Endodermal cell (in vitro differentiated cells): ENCODE measurements at regions not wholly inside any gene's neighbourhood (a gene's known extent, or its start where the extent isn't known, plus 50 kb on each side); places are given as distances from the start of the nearest gene placed in this dataset.

Experiments used
- DNase-seq: peaks from one replicate; pipeline ENCODE4 v3.0.0-alpha.2; 2017
- H3K27ac ChIP-seq: 2 replicates; pipeline ENCODE4 v1.5.1; 2013; ENCODE audit warnings: mild to moderate bottlenecking, low read depth, low read length, moderate library complexity
- H3K27me3 ChIP-seq: 2 replicates; pipeline ENCODE4 v1.6.1; 2013; ENCODE audit warnings: mild to moderate bottlenecking, low read length, moderate library complexity; ENCODE audit not compliant: insufficient read depth, control insufficient read depth, poor library complexity, severe bottlenecking
- H3K36me3 ChIP-seq: 2 replicates; pipeline ENCODE4 v1.7.0; 2013; ENCODE audit warnings: mild to moderate bottlenecking, low read length, moderate library complexity; ENCODE audit not compliant: control insufficient read depth, insufficient read depth
- H3K4me1 ChIP-seq: one replicate; pipeline ENCODE4 v1.7.0; 2013; ENCODE audit warnings: low read length; ENCODE audit not compliant: control insufficient read depth, insufficient read depth
- H3K4me3 ChIP-seq: 2 replicates; pipeline ENCODE4 v1.5.1; 2013; ENCODE audit warnings: mild to moderate bottlenecking, low read length, moderate library complexity
- H3K9ac ChIP-seq: 2 replicates; pipeline ENCODE4 v1.6.1; 2013; ENCODE audit warnings: mild to moderate bottlenecking, low read length, moderate library complexity; ENCODE audit not compliant: poor library complexity, severe bottlenecking; ENCODE audit errors: extremely low read depth
- H3K9me3 ChIP-seq: 2 replicates; pipeline ENCODE4 v1.6.1; 2013; ENCODE audit warnings: mild to moderate bottlenecking, low read length, moderate library complexity; ENCODE audit not compliant: control insufficient read depth
- H3K27ac Mint-ChIP-seq: 2 replicates; pipeline ENCODE4 v1.8.0; 2020; ENCODE audit warnings: mixed read lengths
- H3K27me3 Mint-ChIP-seq: 2 replicates; pipeline ENCODE4 v1.8.0; 2021; ENCODE audit warnings: mild to moderate bottlenecking, mixed read lengths; ENCODE audit not compliant: insufficient read depth
- H3K36me3 Mint-ChIP-seq: 2 replicates; pipeline ENCODE4 v1.8.0; 2020; ENCODE audit warnings: low read depth, mixed read lengths
- H3K4me1 Mint-ChIP-seq: 2 replicates; pipeline ENCODE4 v1.8.0; 2020; ENCODE audit warnings: mixed read lengths
- H3K4me3 Mint-ChIP-seq: 2 replicates; pipeline ENCODE4 v1.8.0; 2020; ENCODE audit warnings: mild to moderate bottlenecking, moderate library complexity, mixed read lengths
- H3K9me3 Mint-ChIP-seq: 2 replicates; pipeline ENCODE4 v1.8.0; 2020; ENCODE audit warnings: mild to moderate bottlenecking, mixed read lengths
- CTCF ChIP-seq: fragments of 200-600 bp; sonication (generic); conservative IDR thresholded peaks from 2 replicates; pipeline ENCODE4 v1.5.0; 2021; ENCODE audit warnings: antibody characterized with exemption, mild to moderate bottlenecking
- WGBS, 2 experiments: methylation state at CpG; one replicate each; pipeline versions ENCODE4 v1.1.5 to v1.1.7; 2013; ENCODE audit warnings: missing lambda C conversion rate in 2 of 2, mixed read lengths in 1 of 2; ENCODE audit not compliant: insufficient coverage in 1 of 2, insufficient read length in 1 of 2; 5-methylcytosine and 5-hydroxymethylcytosine counted together

GRCh38 chr12:24643120-24644119, 305.5 kb downstream of the BCAT1 start:
- no peaks in the 10 kb centered on the region for H3K27me3 Mint-ChIP-seq
- no peaks in the 10 kb centered on the region for H3K4me1 ChIP-seq
- no peak overlapping the region for H3K4me3 ChIP-seq
- H3K9me3 Mint-ChIP-seq, result no peaks in the 10 kb centered on the region
- H3K36me3 Mint-ChIP-seq, result no peaks in the 10 kb centered on the region
- 69 to 92% methylated on average over 1 to 3 of the region's 4 CpGs for WGBS, 2 experiments
- H3K27me3 ChIP-seq, result no peaks in the 10 kb centered on the region
- no peak for TF ChIP-seq CTCF
- no peaks in the 10 kb centered on the region for H3K36me3 ChIP-seq
- H3K9ac ChIP-seq, result no peak overlapping the region
- no peak for DNase-seq
- H3K27ac Mint-ChIP-seq, result no peak overlapping the region
- no peaks in the 10 kb centered on the region for H3K4me1 Mint-ChIP-seq
- H3K9me3 ChIP-seq, result no peaks in the 10 kb centered on the region
- no peak overlapping the region for H3K4me3 Mint-ChIP-seq
- no peak overlapping the region for H3K27ac ChIP-seq

GRCh38 chr12:24639641-24640040, 309.3 kb downstream of the BCAT1 start:
- no peak overlapping the region for H3K9ac ChIP-seq
- no peaks in the 10 kb centered on the region for H3K36me3 ChIP-seq
- Mint-ChIP-seq H3K9me3 (no peaks in the 10 kb centered on the region), H3K4me3 (no peak overlapping the region), H3K4me1 (no peaks in the 10 kb centered on the region), H3K27ac (no peak overlapping the region), H3K27me3 (no peaks in the 10 kb centered on the region), H3K36me3 (no peaks in the 10 kb centered on the region)
- no peak for DNase-seq
- H3K9me3 ChIP-seq, result no peaks in the 10 kb centered on the region
- no peak overlapping the region for H3K4me3 ChIP-seq
- no peak overlapping the region for H3K27ac ChIP-seq
- no peaks in the 10 kb centered on the region for H3K4me1 ChIP-seq
- no peaks in the 10 kb centered on the region for H3K27me3 ChIP-seq
- WGBS, 2 experiments, result 100% methylated on average over 1 of the region's 1 CpG; no CpG with 5 or more reads in 1 of the 2 experiments
- no peak for TF ChIP-seq CTCF

GRCh38 chr12:24632466-24632865, 316.4 kb downstream of the BCAT1 start:
- Mint-ChIP-seq H3K27ac (no peak overlapping the region), H3K27me3 (peaks cover 1% of the 10 kb centered on the region), H3K9me3 (peaks cover 6% of the 10 kb centered on the region), H3K36me3 (no peaks in the 10 kb centered on the region), H3K4me3 (no peak overlapping the region), H3K4me1 (peaks cover 2% of the 10 kb centered on the region)
- WGBS, 2 experiments, result 100% methylated on average over 1 of the region's 1 CpG; no CpG with 5 or more reads in 1 of the 2 experiments
- H3K9me3 ChIP-seq, result no peaks in the 10 kb centered on the region
- TF ChIP-seq CTCF, result no peak
- no peaks in the 10 kb centered on the region for H3K36me3 ChIP-seq
- no peak overlapping the region for H3K4me3 ChIP-seq
- DNase-seq, result no peak
- H3K27ac ChIP-seq, result no peak overlapping the region
- no peak overlapping the region for H3K9ac ChIP-seq
- H3K27me3 ChIP-seq, result no peaks in the 10 kb centered on the region
- H3K4me1 ChIP-seq, result no peaks in the 10 kb centered on the region
